ENCODE measurements at regions not wholly inside any gene's neighbourhood (a gene's known extent, or its start where the extent isn't known, plus 50 kb on each side); places are given as distances from the start of the nearest gene placed in this dataset.
A peak's percentile ranks its signal among the peaks of the same experiment; 100 is the strongest.

DNA sequence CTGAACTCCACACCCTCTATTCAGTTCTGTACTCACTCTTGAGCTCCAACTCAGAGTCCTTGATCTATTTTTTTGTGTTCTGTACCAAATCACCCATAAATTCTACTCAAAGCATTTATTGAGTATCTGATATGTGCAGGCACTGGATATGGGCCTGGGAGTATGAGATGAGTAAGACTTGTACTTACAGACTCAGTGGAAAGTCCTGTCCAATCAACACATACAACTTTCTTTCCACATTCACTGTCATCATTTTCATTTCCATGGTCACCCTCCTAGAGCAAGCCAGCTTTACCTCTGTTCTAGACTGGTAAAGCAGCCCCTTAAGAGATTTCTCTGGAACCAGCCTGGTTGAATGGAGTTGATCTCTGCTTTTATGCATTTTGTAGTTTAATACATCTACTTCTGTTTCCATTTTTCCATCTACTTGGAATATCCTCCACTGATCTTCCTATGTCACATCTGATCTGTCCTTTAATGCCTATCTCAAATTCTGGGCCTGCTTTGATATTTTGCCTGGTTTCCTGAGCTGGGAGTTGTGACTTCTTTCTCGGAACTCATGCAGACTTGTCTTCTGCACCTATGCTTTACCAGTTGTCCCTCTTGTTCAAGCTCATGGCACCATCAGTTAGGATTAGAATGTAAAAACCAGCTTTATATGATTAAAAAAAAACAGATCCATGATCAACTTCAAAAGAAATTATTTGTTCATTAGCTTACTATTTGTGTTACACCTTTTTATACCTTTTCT is 96.9 kb upstream of the GLS start:
- DNase-seq (ENCODE audit: low read depth in 2 of 2): no peak

DNA sequence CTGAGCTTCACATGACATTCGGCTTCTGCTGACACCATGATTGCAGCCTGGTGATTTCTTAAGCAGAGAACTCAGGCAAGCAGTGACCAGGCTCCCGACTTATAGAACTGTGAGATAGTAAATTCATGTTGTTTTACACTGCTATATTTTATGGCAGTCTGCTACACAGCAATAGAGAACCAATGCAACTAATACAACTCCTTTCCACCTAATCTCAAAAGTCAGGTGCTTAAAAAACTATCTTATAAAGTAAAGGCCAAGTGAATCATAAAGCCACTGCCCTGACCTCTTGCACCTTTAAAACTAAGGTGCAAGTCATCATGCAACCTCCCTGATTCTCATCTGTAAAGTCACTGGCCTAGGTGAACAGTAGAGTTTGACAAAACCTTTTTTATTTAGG is 95.3 kb upstream of the GLS start:
- DNase-seq (ENCODE audit: low read depth in 2 of 2): no peak

- DNase-seq (ENCODE audit: low read depth in 2 of 2): no peak
Measured at GRCh38 chr2:190786404-190787166, 94.0 kb upstream of the GLS start.

DNA sequence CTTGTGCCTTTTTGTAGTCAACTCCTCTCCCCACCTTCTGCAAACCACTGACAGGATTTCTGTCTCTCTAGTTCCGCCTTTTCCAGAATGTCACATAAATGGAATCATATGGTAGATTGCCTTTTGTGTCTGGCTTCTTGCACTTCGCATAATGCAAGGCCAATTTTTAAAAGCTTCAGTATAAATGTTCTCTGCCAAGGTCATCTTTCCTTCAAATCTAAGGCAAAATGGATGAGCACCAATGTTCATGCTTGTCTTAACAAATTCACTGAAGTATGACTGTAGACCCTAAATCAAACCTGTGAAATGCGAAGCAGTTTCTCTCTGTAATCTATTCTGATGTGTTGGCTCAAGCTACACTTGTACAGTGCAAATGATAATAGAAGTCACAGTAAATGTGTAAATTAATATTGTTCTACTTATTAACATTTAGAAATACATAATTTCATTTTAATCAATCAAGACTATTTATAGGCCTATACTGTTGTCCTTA is 92.8 kb upstream of the GLS start:
- no peak for DNase-seq (ENCODE audit: low read depth in 2 of 2)

- DNase-seq (ENCODE audit: low read depth in 2 of 2): no peak
Measured at GRCh38 chr2:190789074-190790004, 91.3 kb upstream of the GLS start.

- peak; percentile 26 to 42 for DNase-seq (ENCODE audit: low read depth in 2 of 2)
Measured at GRCh38 chr2:190791347-190791975, 89.2 kb upstream of the GLS start.

GRCh38 chr2:190791976-190792575 is 88.5 kb upstream of the GLS start:
- DNase-seq (ENCODE audit: low read depth in 2 of 2): no peak

DNA sequence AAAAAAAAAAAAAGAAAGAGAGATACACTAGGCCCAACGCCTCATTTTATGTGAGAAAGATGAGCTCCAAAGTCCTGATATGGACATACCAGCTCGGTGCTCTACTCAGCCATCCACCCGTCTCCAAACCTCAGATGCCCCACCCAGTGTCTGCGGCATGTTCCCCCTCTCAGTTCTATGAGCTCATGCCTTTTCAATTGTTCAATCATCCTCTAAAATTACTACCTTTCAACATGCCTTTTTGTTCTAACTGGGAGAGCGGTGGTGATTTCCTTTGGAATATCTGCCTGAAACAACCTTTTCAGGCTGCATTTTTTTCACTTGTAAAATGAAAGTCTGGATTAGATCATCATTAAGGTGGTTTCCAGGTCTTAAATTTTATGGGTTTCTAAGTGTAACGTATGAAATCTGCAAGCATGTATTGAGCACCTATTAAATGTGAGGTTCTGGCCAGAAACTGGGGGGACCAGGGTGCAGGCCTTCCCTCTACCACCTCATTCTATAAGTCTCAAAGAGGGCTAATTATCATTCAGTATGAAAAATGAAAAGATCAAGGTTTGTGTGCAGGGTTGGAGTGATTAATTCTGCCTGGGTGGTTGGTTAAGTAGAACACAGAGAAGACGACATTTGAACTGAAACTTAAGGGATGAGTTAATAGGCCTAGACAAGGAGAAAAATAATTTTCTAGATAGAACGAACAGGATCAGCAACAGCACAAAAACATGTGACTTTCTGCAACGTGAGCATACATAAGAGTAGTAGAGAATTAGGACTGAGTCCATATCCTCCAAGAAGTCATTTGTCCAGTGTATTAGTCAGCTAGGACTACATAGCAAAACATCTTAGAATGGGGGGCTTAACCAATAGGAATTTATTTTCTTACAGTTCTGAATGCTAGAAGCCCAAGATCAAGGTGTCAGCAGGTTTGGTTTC is 87.4 kb upstream of the GLS start:
- peak in 1 of 2 donors; percentile 9 for DNase-seq (ENCODE audit: low read depth in 2 of 2)

DNA sequence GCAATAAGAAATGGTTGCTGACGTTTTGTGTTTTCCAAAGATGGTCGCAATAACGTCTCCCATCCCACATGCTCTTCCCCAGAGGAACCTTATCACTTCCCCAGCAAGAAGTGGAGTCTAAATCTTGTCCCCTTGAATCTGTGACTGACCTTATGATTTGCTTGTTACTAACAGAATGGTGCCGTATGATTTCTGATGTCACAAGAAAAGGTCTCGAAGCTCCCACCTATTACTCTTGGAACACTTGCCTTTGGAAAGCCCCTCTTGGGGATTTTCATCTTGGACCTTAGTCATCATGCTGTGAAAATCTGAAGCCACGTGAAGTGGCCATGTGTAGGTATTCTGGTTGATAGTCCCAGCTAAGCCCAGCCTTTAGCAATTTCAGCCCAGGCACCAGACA is 86.2 kb upstream of the GLS start:
- DNase-seq (ENCODE audit: low read depth in 2 of 2): no peak

- DNase-seq (ENCODE audit: low read depth in 2 of 2): no peak
Measured at GRCh38 chr2:190794790-190795189, 85.8 kb upstream of the GLS start.

DNA sequence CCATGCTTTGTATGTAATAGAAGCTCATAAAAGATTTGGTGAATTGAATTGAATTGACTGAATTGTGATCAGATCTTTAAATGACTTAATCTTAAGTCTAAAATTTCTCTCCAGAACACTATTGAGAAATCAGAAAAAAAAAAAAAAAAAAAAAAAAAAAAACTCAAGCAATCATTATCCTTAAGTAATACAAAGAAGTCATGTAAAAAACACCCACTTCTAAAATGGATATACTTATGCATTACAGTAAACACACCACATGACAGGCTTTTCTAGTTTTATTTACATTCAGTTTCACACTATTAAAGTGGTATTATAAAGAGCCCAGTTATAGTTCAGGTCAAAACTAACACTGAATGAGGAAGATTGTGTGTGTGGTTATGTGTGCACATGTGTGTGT is 84.9 kb upstream of the GLS start:
- DNase-seq (ENCODE audit: low read depth in 2 of 2): no peak

- no peak for DNase-seq (ENCODE audit: low read depth in 2 of 2)
Measured at GRCh38 chr2:190799999-190800398, 80.6 kb upstream of the GLS start.

GRCh38 chr2:190800528-190800927 is 80.1 kb upstream of the GLS start:
- no peak for DNase-seq (ENCODE audit: low read depth in 2 of 2)

DNA sequence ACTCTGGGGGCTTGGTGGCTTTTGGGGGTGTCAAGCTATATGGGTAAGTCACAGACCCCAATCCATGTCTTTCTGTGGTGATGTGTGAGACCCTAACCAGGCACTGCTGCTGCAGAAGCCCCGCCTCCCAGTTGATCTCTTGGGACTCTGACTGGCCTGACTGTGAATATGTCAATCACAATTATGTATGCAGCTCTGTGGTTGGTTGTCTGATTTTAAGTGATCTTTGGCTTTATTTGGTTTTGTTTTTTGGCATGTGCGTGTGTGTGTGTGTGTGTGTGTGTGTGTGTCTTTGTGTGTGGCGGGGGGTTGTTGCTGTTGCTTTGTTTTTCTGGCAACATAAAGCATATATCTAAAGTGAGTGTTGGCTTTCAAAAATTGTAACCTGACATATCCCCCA is 78.5 kb upstream of the GLS start:
- no peak for DNase-seq (ENCODE audit: low read depth in 2 of 2)

GRCh38 chr2:190802626-190803209 is 77.9 kb upstream of the GLS start:
- DNase-seq (ENCODE audit: low read depth in 2 of 2): no peak

GRCh38 chr2:190804182-190804795 is 76.3 kb upstream of the GLS start:
- no peak for DNase-seq (ENCODE audit: low read depth in 2 of 2)

GRCh38 chr2:190805126-190805525 is 75.5 kb upstream of the GLS start:
- DNase-seq (ENCODE audit: low read depth in 2 of 2): no peak

DNA sequence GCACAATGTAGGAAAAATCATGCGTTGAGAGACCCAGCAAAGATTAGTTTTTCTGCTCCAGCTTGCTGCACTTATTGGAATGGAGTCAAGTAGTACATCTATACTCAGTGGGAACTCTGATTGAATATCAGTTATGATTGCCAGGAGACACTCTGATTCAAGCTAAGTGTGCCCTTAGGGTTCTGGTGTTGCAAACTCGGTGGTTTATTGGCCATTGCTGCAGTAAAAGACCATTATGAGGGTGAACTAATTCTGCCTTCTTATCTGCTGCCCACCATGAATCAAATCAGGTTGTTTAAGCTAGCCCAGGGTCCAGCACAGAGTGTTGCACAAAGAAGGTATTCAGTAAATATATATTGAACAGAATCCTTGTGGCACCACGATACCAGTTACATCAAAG is 74.8 kb upstream of the GLS start:
- no peak for DNase-seq (ENCODE audit: low read depth in 2 of 2)

- no peak for DNase-seq (ENCODE audit: low read depth in 2 of 2)
Measured at GRCh38 chr2:190807886-190808285, 72.7 kb upstream of the GLS start.
